ENCODE measurements at regions not wholly inside any gene's neighbourhood (a gene's known extent, or its start where the extent isn't known, plus 50 kb on each side); places are given as distances from the start of the nearest gene placed in this dataset.
"Not testable (repeated sequence)": the region's sequence is repeated elsewhere in the genome, so short reads cannot be mapped to it uniquely, and the experiment has no call there.

- H3K4me1 Mint-ChIP-seq; H3K27ac Mint-ChIP-seq; DNase-seq (ENCODE audit: low spot score in 2 of 2); H3K9me3 Mint-ChIP-seq; ATAC-seq; H3K4me3 Mint-ChIP-seq; H3K36me3 Mint-ChIP-seq: not testable (repeated sequence)
Measured at GRCh38 chr5:158036983-158037595, 178.1 kb upstream of the CLINT1 start.

DNA sequence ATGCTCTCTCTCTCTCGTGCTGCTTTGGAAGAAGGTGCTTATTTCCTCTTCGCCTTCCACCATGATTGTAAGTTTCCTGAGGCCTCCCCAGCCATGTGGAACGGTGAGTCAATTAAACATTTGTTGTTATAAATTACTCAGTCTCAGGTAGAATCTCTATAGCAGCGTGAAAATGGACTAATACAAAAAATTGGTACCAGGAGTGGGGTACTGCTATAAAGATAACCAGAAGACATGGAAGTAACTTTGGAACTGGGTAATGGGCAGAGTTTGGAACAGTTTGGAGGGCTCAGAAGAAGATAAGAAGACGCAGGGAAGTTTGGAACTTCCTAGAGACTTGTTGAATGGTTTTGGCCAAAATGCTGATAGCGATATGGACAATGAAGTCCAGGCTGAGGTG, 175.6 kb upstream of the CLINT1 start:
- not testable (repeated sequence) for ATAC-seq, H3K36me3 Mint-ChIP-seq

DNA sequence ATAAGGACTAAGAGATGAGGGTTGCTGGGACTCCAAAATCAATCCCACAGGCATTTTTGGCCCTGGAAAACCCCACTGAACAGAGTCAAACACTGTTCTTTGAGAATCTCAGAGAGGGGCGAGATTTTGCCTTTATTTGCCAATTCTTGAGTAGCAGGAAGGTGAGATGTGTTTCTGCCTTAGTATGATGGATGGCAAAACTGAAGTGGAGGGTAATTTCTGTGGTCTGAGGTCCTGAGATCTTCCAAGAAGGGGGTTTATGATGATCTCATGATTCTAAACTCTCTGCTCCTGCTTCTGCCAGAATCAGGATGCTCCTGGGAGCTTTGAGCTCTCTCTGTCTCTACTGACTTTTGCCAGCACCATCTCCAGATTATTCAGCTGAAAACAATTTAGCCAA, 174.8 kb upstream of the CLINT1 start:
- no peak for ATAC-seq
- DNase-seq (ENCODE audit: low spot score in 2 of 2) = no peak
- H3K4me3 Mint-ChIP-seq = no peak overlapping the region
- peaks cover 9% of the 10 kb centered on the region for H3K9me3 Mint-ChIP-seq
- no peak overlapping the region for H3K27ac Mint-ChIP-seq
- no peaks in the 10 kb centered on the region for H3K4me1 Mint-ChIP-seq
- H3K36me3 Mint-ChIP-seq = no peaks in the 10 kb centered on the region

More for the DNA sequence above, 175.6 kb upstream of the CLINT1 start:
- not testable (repeated sequence) for H3K27ac Mint-ChIP-seq; H3K4me3 Mint-ChIP-seq; DNase-seq (ENCODE audit: low spot score in 2 of 2); H3K9me3 Mint-ChIP-seq; H3K4me1 Mint-ChIP-seq

GRCh38 chr5:158033076-158033475, 174.1 kb upstream of the CLINT1 start:
- Mint-ChIP-seq H3K36me3 (no peaks in the 10 kb centered on the region), H3K4me3 (no peak overlapping the region), H3K9me3 (peaks cover 9% of the 10 kb centered on the region), H3K27ac (no peak overlapping the region), H3K4me1 (no peaks in the 10 kb centered on the region)
- ATAC-seq = no peak
- DNase-seq (ENCODE audit: low spot score in 2 of 2) = no peak

DNA sequence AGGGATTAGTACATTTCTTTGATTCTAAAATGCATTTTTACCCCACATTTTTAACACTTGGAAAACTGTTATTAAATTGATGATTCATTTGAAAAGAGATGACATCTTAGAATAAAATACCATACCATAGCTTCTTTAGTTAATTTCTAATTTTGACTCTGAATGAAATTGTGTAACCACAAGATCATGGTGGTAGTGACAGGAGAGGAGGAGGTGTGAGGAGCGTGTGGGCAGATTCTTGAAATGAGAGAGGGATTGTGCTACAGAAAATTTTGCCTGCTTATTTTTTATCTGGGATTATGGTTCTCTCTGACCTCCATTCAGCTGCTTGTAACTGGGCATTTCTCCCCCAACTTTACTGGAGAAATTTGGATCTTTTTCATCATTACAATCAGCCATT, 173.3 kb upstream of the CLINT1 start:
- Mint-ChIP-seq H3K9me3 (peaks cover 9% of the 10 kb centered on the region), H3K36me3 (no peaks in the 10 kb centered on the region), H3K4me3 (no peak overlapping the region), H3K4me1 (no peaks in the 10 kb centered on the region), H3K27ac (no peak overlapping the region)
- ATAC-seq (no peak), DNase-seq (ENCODE audit: low spot score in 2 of 2) (no peak)

DNA sequence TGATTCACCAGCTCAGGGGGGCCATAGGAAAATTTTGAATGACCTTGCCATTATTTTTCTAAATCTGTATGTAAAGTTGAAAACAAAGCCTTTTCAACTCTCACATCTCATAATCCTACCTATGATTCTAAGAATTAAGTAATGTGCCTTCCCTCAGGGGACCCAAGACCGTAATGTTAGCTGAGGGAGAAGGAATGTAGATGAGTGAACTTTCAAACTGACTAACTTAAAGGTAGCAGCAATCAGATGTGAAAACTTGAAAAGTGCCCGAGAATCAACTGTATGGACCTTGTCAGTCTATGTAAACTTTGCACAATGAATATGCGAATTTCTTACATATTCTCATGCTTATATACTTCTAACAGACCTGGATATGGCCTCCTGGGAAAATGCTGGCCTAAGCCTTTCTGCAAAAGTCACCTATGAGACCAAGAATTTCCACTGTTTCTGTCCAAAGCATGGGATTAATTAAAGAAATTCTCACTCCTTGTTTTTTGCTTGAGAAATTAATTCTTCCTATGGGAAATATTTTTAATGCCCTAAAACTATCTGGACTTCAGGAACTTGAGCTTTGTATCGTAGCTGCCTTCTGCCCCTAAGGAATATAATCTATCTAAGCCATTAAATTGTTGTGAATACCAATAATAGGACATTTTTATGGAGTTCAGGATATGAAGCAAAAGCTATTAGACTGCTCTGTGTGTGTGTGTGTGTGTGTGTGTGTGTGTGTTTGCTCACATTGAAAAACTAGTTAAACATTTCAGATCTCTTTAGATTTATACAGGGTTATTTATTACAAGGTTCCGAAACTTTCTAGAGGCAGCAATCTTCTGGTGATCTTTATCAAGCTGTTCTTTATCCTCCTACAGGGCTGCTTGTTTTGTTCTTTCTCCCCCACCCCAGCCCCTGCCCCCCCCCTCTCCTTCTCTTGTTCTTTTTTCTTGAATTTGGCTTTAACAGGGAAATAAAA, 169.1 kb upstream of the CLINT1 start:
- ATAC-seq = no peak
- Mint-ChIP-seq H3K27ac (no peak overlapping the region), H3K4me1 (no peaks in the 10 kb centered on the region), H3K36me3 (no peaks in the 10 kb centered on the region), H3K9me3 (no peaks in the 10 kb centered on the region), H3K4me3 (no peak overlapping the region)
- DNase-seq (ENCODE audit: low spot score in 2 of 2) = no peak

- no peak for DNase-seq (ENCODE audit: low spot score in 2 of 2)
- no peaks in the 10 kb centered on the region for H3K36me3 Mint-ChIP-seq
- H3K4me3 Mint-ChIP-seq = no peak overlapping the region
- no peak overlapping the region for H3K27ac Mint-ChIP-seq
- no peak for ATAC-seq
- H3K9me3 Mint-ChIP-seq = no peaks in the 10 kb centered on the region
- H3K4me1 Mint-ChIP-seq = no peaks in the 10 kb centered on the region
Measured at GRCh38 chr5:158026304-158027031, 167.5 kb upstream of the CLINT1 start.

- ATAC-seq (no peak), DNase-seq (ENCODE audit: low spot score in 2 of 2) (no peak)
- Mint-ChIP-seq H3K4me1 (no peaks in the 10 kb centered on the region), H3K4me3 (no peak overlapping the region), H3K36me3 (no peaks in the 10 kb centered on the region), H3K27ac (no peak overlapping the region), H3K9me3 (no peaks in the 10 kb centered on the region)
Measured at GRCh38 chr5:158023266-158023665, 164.3 kb upstream of the CLINT1 start.

GRCh38 chr5:158022837-158023236, 163.9 kb upstream of the CLINT1 start:
- H3K4me3 Mint-ChIP-seq = no peak overlapping the region
- ATAC-seq (no peak), DNase-seq (ENCODE audit: low spot score in 2 of 2) (no peak)
- H3K36me3 Mint-ChIP-seq = no peaks in the 10 kb centered on the region
- H3K4me1 Mint-ChIP-seq = no peaks in the 10 kb centered on the region
- no peaks in the 10 kb centered on the region for H3K9me3 Mint-ChIP-seq
- H3K27ac Mint-ChIP-seq = no peak overlapping the region

DNA sequence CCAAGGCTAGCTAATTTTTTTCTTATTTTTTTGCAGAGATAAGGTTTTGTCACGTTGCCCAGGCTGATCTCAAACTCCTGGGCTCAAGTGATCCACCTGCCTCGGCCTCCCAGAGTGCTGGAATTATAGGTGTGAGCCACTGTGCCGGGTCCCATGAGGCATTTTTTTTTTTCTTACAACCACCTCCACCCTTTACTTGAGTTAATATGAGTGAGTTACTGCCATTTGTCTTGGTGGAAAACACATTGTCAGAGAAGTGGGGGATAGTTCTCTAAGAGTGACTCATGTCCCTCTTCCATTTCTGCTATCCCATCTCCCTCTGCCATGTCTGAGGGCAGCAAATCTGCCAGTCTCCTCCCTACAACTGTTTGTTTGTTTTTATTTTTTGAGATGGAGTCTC, 163.4 kb upstream of the CLINT1 start:
- DNase-seq (ENCODE audit: low spot score in 2 of 2) = no peak
- Mint-ChIP-seq H3K27ac (no peak overlapping the region), H3K4me1 (no peaks in the 10 kb centered on the region), H3K4me3 (no peak overlapping the region), H3K9me3 (no peaks in the 10 kb centered on the region), H3K36me3 (no peaks in the 10 kb centered on the region)
- no peak for ATAC-seq

DNA sequence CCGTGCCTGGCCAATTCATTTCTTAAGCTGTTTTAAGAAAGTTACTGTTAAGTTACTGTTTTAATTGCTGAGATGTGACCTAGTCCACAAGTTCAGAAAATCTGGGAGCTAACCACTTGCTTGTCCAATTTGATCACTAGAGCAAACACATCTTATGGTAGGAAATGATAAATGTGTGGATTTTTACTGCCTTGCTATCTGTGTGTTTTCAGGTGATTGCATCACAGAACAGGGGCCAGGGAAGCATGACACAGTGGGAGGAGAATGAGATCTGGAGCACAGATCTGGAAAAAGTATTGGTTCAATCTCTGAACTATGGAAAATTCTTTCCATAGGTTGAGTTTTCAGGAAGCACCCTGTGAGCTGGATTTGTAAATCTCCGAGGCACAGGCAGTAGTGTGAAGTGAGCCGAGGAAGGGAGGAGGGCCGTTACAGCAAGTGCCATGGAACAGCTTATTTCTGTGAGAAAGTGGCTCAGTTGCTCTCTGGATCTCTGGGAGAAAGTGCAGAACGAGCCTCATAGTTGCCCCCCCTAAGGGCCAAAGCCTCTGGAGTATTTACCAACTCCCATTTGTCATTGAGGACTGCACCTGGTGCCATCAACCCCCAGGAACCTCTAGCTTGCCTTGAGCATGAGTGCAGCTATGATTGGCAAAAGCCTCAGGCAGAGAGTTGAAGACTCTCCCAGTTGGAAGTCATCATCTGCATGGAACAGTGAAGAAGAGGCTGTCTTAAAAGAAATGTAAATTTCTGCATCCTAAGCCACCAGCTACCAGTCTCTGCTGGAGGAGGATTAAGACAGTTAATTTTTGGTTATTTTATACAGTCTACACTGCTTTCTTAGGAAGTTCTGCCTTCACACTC, 161.8 kb upstream of the CLINT1 start:
- no peaks in the 10 kb centered on the region for H3K9me3 Mint-ChIP-seq
- no peaks in the 10 kb centered on the region for H3K36me3 Mint-ChIP-seq
- no peak for ATAC-seq
- H3K27ac Mint-ChIP-seq = no peak overlapping the region
- H3K4me3 Mint-ChIP-seq = no peak overlapping the region
- DNase-seq (ENCODE audit: low spot score in 2 of 2) = no peak
- H3K4me1 Mint-ChIP-seq = no peaks in the 10 kb centered on the region

- DNase-seq (ENCODE audit: low spot score in 2 of 2) = no peak
- H3K4me3 Mint-ChIP-seq = no peak overlapping the region
- H3K4me1 Mint-ChIP-seq = no peaks in the 10 kb centered on the region
- H3K36me3 Mint-ChIP-seq = no peaks in the 10 kb centered on the region
- no peaks in the 10 kb centered on the region for H3K9me3 Mint-ChIP-seq
- no peak overlapping the region for H3K27ac Mint-ChIP-seq
- ATAC-seq = no peak
Measured at GRCh38 chr5:158017469-158017868, 158.5 kb upstream of the CLINT1 start.

DNA sequence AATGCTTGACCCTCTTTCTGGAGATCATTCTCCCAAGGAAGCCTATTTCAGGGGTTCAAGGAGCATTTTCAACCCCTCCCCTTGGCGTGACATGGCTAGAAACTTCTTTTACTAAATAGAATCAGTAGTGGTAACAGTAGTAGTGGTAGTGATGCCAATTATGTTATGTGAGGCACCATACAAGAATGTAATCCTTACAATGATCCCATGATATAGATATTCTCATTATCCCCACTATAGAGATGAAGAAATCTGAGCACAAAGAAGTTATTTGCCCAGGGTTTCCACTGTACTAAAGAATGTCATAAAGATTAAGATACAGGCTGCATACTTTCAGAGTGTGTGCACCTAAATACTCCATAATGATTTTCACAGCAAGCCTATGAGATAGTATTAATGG, 155.4 kb upstream of the CLINT1 start:
- DNase-seq (ENCODE audit: low spot score in 2 of 2) (no peak), ATAC-seq (no peak)
- H3K4me3 Mint-ChIP-seq = no peak overlapping the region
- no peaks in the 10 kb centered on the region for H3K4me1 Mint-ChIP-seq
- H3K36me3 Mint-ChIP-seq = no peaks in the 10 kb centered on the region
- H3K9me3 Mint-ChIP-seq = no peaks in the 10 kb centered on the region
- H3K27ac Mint-ChIP-seq = no peak overlapping the region

GRCh38 chr5:158013939-158014338, 155.0 kb upstream of the CLINT1 start:
- no peaks in the 10 kb centered on the region for H3K36me3 Mint-ChIP-seq
- ATAC-seq = no peak

GRCh38 chr5:158013303-158013702, 154.4 kb upstream of the CLINT1 start:
- DNase-seq (ENCODE audit: low spot score in 2 of 2) (no peak), ATAC-seq (no peak)
- Mint-ChIP-seq H3K27ac (no peak overlapping the region), H3K9me3 (no peaks in the 10 kb centered on the region), H3K4me3 (no peak overlapping the region), H3K4me1 (no peaks in the 10 kb centered on the region), H3K36me3 (no peaks in the 10 kb centered on the region)

More at GRCh38 chr5:158013939-158014338, 155.0 kb upstream of the CLINT1 start:
- Mint-ChIP-seq H3K9me3 (no peaks in the 10 kb centered on the region), H3K4me1 (no peaks in the 10 kb centered on the region), H3K4me3 (no peak overlapping the region), H3K27ac (no peak overlapping the region)
- no peak for DNase-seq (ENCODE audit: low spot score in 2 of 2)

All from stimulated activated effector memory CD8-positive, alpha-beta T cell treated with anti-CD3 and anti-CD28 coated beads, Interleukin-12 subunit alpha, Interleukin-12 subunit beta, amount 100 ng/mL, for 72 hours (primary cell).